IMR-90 (cell line): ENCODE measurements at regions not wholly inside any gene's neighbourhood (a gene's known extent, or its start where the extent isn't known, plus 50 kb on each side); places are given as distances from the start of the nearest gene placed in this dataset.

Source experiments
- ATAC-seq: fragments of 200-7000 bp; cut with Tn5 transposase; 2 replicates; pipeline ENCODE4 v1.9.1; 2020; ENCODE audit warnings: low read depth, mild to moderate bottlenecking, moderate library complexity
- BruUV-seq: library from RNA; stranded (reverse); fragments of 400-500 nt; replicated peaks from 2 replicates; lab custom pipeline; 2021; lab: Mats Ljungman, UMichigan
- CTCF ChIA-PET: fragments of 300-600 bp; formaldehyde crosslinking; extraction: SDS; loops from one replicate; lab custom pipeline; 2021; ENCODE audit warnings: antibody characterized with exemption; lab: Yijun Ruan, JAX
- POLR2A ChIA-PET: fragments of 300-600 bp; sonication (Branson Sonifier 250); formaldehyde crosslinking; loops from one replicate; lab custom pipeline; 2022; ENCODE audit warnings: antibody characterized with exemption; ENCODE audit not compliant: unreplicated experiment; lab: Charles Lee
- DNase-seq: peaks from one replicate; pipeline ENCODE4 v3.0.0; 2013
- H2AFZ ChIP-seq: replicated peaks from 2 replicates; pipeline ENCODE3; 2013; ENCODE audit warnings: low read length, mild to moderate bottlenecking; ENCODE audit not compliant: poor library complexity
- H2AK5ac ChIP-seq: 2 replicates; pipeline ENCODE4 v1.6.1; 2013; ENCODE audit warnings: low read depth, low read length, inconsistent platforms
- H2AK9ac ChIP-seq: replicated peaks from 2 replicates; pipeline ENCODE3; 2013; ENCODE audit warnings: mild to moderate bottlenecking, low read depth, low read length, moderate library complexity; ENCODE audit not compliant: poor library complexity
- H2BK120ac ChIP-seq: 2 replicates; pipeline ENCODE4 v1.6.1; 2013; ENCODE audit warnings: low read depth, low read length, inconsistent platforms
- H2BK15ac ChIP-seq: 3 replicates; pipeline ENCODE4 v1.6.1; 2013; ENCODE audit warnings: low read depth, low read length, inconsistent platforms
- H2BK20ac ChIP-seq: 2 replicates; pipeline ENCODE4 v1.6.1; 2013; ENCODE audit warnings: low read depth, mild to moderate bottlenecking, inconsistent platforms, low read length, moderate library complexity
- H2BK5ac ChIP-seq: 2 replicates; pipeline ENCODE4 v1.6.1; 2013; ENCODE audit warnings: mild to moderate bottlenecking, low read depth, low read length, inconsistent platforms; ENCODE audit not compliant: poor library complexity, severe bottlenecking
- H3K14ac ChIP-seq: replicated peaks from 2 replicates; pipeline ENCODE4 v1.6.1; 2013; ENCODE audit warnings: low read depth, low read length, inconsistent platforms
- H3K18ac ChIP-seq: 2 replicates; pipeline ENCODE4 v1.6.1; 2013; ENCODE audit warnings: low read depth, low read length, control low read depth
- H3K23ac ChIP-seq: 2 replicates; pipeline ENCODE4 v1.6.1; 2013; ENCODE audit warnings: low read depth, low read length, inconsistent platforms
- H3K27ac ChIP-seq: 2 replicates; pipeline ENCODE4 v1.5.1; 2013; ENCODE audit warnings: mild to moderate bottlenecking, control low read depth, low read length; ENCODE audit not compliant: insufficient read depth
- H3K27me3 ChIP-seq: 2 replicates; pipeline ENCODE4 v1.6.1; 2013; ENCODE audit warnings: low read length; ENCODE audit not compliant: control insufficient read depth, insufficient read depth
- H3K36me3 ChIP-seq: 2 replicates; pipeline ENCODE4 v1.6.1; 2013; ENCODE audit warnings: low read length, mixed read lengths; ENCODE audit not compliant: control insufficient read depth, insufficient read depth
- H3K4ac ChIP-seq: 2 replicates; pipeline ENCODE4 v1.6.1; 2013; ENCODE audit warnings: low read depth, low read length, inconsistent platforms
- H3K4me1 ChIP-seq: 2 replicates; pipeline ENCODE4 v1.6.1; 2013; ENCODE audit warnings: low read length, mixed read lengths; ENCODE audit not compliant: control insufficient read depth, insufficient read depth
- H3K4me2 ChIP-seq: 2 replicates; pipeline ENCODE4 v1.6.1; 2013; ENCODE audit warnings: low read depth, mild to moderate bottlenecking, control low read depth, low read length, moderate library complexity
- H3K4me3 ChIP-seq: 2 replicates; pipeline ENCODE4 v1.5.1; 2013; ENCODE audit warnings: low read depth, mild to moderate bottlenecking, control low read depth, low read length, moderate library complexity; ENCODE audit not compliant: insufficient read depth
- H3K56ac ChIP-seq: 2 replicates; pipeline ENCODE4 v1.6.1; 2013; ENCODE audit warnings: low read length, inconsistent platforms; ENCODE audit not compliant: insufficient read depth; ENCODE audit errors: extremely low read depth
- H3K79me1 ChIP-seq, 2 experiments: 2 replicates each; pipeline ENCODE4 v1.6.1; 2013; ENCODE audit warnings: low read length in 2 of 2, inconsistent platforms in 1 of 2, low read depth in 1 of 2
- H3K9ac ChIP-seq: 2 replicates; pipeline ENCODE4 v1.6.1; 2013; ENCODE audit warnings: low read depth, low read length, control low read depth
- H3K9me1 ChIP-seq: 2 replicates; pipeline ENCODE4 v1.6.1; 2013; ENCODE audit warnings: low read length, inconsistent platforms; ENCODE audit not compliant: insufficient read depth
- H3K9me3 ChIP-seq: 2 replicates; pipeline ENCODE4 v1.6.1; 2013; ENCODE audit warnings: low read length; ENCODE audit not compliant: control insufficient read depth, insufficient read depth
- H4K20me1 ChIP-seq: 2 replicates; pipeline ENCODE4 v1.6.1; 2013; ENCODE audit warnings: low read length, inconsistent platforms; ENCODE audit not compliant: insufficient read depth
- H4K5ac ChIP-seq: 2 replicates; pipeline ENCODE4 v1.6.1; 2013; ENCODE audit warnings: mild to moderate bottlenecking, low read depth, low read length, control low read depth
- H4K8ac ChIP-seq, 2 experiments: 2 replicates each; pipeline ENCODE4 v1.6.1; 2013; ENCODE audit warnings: low read depth in 2 of 2, low read length in 2 of 2, control low read depth in 1 of 2, inconsistent platforms in 1 of 2
- H4K91ac ChIP-seq: 2 replicates; pipeline ENCODE4 v1.6.1; 2013; ENCODE audit warnings: low read depth, low read length, inconsistent platforms; ENCODE audit not compliant: insufficient read depth
- CHD1 ChIP-seq: IDR thresholded peaks from 2 replicates; pipeline ENCODE4 v1.6.1; 2012; ENCODE audit warnings: low read depth, low read length, improper control_type of control experiment
- CTCF ChIP-seq: conservative IDR thresholded peaks from 2 replicates; pipeline ENCODE4 v1.5.1; 2012; ENCODE audit warnings: mild to moderate bottlenecking, low read depth, low read length, improper control_type of control experiment
- FOS ChIP-seq: fragments of 150-350 bp; IDR thresholded peaks from 2 replicates; pipeline ENCODE4 v1.6.1; 2016; ENCODE audit warnings: low read depth, low read length
- WGBS, 2 experiments: methylation state at CpG; one replicate each; pipeline versions ENCODE4 v1.1.5 to v1.1.7; 2013; ENCODE audit warnings: missing lambda C conversion rate in 2 of 2; ENCODE audit not compliant: insufficient read length in 1 of 2; ENCODE audit errors: extremely low coverage in 2 of 2; 5-methylcytosine and 5-hydroxymethylcytosine counted together
- dilution Hi-C: fragments of 300-500 bp; cut with HindIII; formaldehyde crosslinking; loops from one replicate; pipeline ENCODE4 v1.14.3; 2018; ENCODE audit warnings: low sequenced_read_pairs; ENCODE audit not compliant: unreplicated experiment
- in situ Hi-C: fragments of 300-500 bp; cut with MboI; formaldehyde crosslinking; loops from 3 replicates; pipeline ENCODE4 v1.14.3; 2019; ENCODE audit warnings: low sequenced_read_pairs, inconsistent platforms, mixed read lengths
- intact Hi-C: fragments of 100-400 bp; cut with micrococcal nuclease; formaldehyde crosslinking; loops from 2 replicates; pipeline ENCODE4 v1.10.0; 2022

DNA sequence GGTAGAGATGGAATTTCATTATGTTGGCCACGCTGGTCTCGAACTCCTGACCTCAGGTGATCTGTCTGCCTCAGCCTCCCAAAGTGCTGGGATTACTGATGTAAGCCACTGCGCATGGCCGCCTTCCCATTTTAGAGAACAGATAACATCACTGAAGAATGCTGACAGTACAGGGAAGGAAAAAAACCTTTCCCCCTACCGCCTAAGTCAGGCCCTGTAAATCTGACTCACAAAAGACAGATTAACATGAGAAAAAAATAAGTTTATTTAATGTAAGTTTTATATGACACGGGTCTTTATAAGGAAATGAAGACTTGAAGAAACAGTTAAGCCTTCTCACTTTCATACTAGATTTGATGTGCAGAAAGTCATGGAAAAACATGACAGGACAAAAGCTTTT, 227.2 kb upstream of the ZNF608 start:
- no peak overlapping the region for H2AK5ac ChIP-seq
- no peaks in the 10 kb centered on the region for H3K27me3 ChIP-seq
- no peak overlapping the region for H3K23ac ChIP-seq
- no peak overlapping the region for H3K56ac ChIP-seq
- BruUV-seq: no TSS peak
- H3K27ac ChIP-seq: no peak overlapping the region
- no peak overlapping the region for H2BK20ac ChIP-seq
- WGBS, 2 experiments: 100% methylated on average over 1 of the region's 6 CpGs; no CpG with 5 or more reads in 1 of the 2 experiments
- H3K9ac ChIP-seq: no peak overlapping the region
- H4K8ac ChIP-seq: no peak overlapping the region
- H3K9me1 ChIP-seq: 0 out of 2 replicates have a peak, but pooled peaks cover under 1% of the 10 kb centered on the region
- H3K36me3 ChIP-seq: no peaks in the 10 kb centered on the region
- POLR2A ChIA-PET: no interaction called here
- intact Hi-C loops: no loop called here
- no peaks in the 10 kb centered on the region for H4K20me1 ChIP-seq
- no peak overlapping the region for H2AFZ ChIP-seq
- no peaks in the 10 kb centered on the region for H3K4me1 ChIP-seq
- in situ Hi-C loops: no loop called here
- no peak overlapping the region for H3K4me3 ChIP-seq
- TF ChIP-seq FOS: no peak
- no peak for TF ChIP-seq CHD1
- no peak for TF ChIP-seq CTCF
- no peak overlapping the region for H3K14ac ChIP-seq
- H2BK15ac ChIP-seq: no peak overlapping the region
- H3K4ac ChIP-seq: no peak overlapping the region
- dilution Hi-C loops: no loop called here
- H2BK120ac ChIP-seq: no peak overlapping the region
- ATAC-seq: no peak
- no peaks in the 10 kb centered on the region for H3K79me1 ChIP-seq
- H2AK9ac ChIP-seq: no peak overlapping the region
- CTCF ChIA-PET: no interaction called here
- H3K18ac ChIP-seq: no peak overlapping the region
- H3K4me2 ChIP-seq: no peak overlapping the region
- H2BK5ac ChIP-seq: no peak overlapping the region
- H4K5ac ChIP-seq: no peak overlapping the region
- no peaks in the 10 kb centered on the region for H3K9me3 ChIP-seq
- H4K91ac ChIP-seq: no peak overlapping the region
- DNase-seq: no peak
